IPS DF 4.7 (cell line): ENCODE measurements at regions not wholly inside any gene's neighbourhood (a gene's known extent, or its start where the extent isn't known, plus 50 kb on each side); places are given as distances from the start of the nearest gene placed in this dataset.
"Not testable (repeated sequence)": the region's sequence is repeated elsewhere in the genome, so short reads cannot be mapped to it uniquely, and the experiment has no call there.

ENCODE experiments used
- DNase-seq: peaks from one replicate; pipeline ENCODE4 v3.0.0-alpha.2; 2013; ENCODE audit warnings: low spot score; ENCODE audit errors: extremely low read depth

- no peak for DNase-seq
These were observed 76.1 kb upstream of the USP25 start for GRCh38 chr21:15653710-15654109.

- DNase-seq, result no peak
These were observed 75.6 kb upstream of the USP25 start for GRCh38 chr21:15654171-15654570.

- DNase-seq, result no peak
These were observed 69.9 kb upstream of the USP25 start for GRCh38 chr21:15659753-15660422.

- no peak for DNase-seq
These were observed 69.4 kb upstream of the USP25 start for GRCh38 chr21:15660423-15660804.

GRCh38 chr21:15667010-15667409, 62.8 kb upstream of the USP25 start:
- DNase-seq, result no peak

GRCh38 chr21:15667819-15668218, 62.0 kb upstream of the USP25 start:
- no peak for DNase-seq

GRCh38 chr21:15669247-15669646, 60.5 kb upstream of the USP25 start:
- DNase-seq, result no peak

GRCh38 chr21:15671188-15671587, 58.6 kb upstream of the USP25 start:
- no peak for DNase-seq

GRCh38 chr21:15672578-15672977, 57.2 kb upstream of the USP25 start:
- not testable (repeated sequence) for DNase-seq

GRCh38 chr21:15676935-15677334, 52.8 kb upstream of the USP25 start:
- no peak for DNase-seq

- no peak for DNase-seq
These were observed 50.2 kb upstream of the USP25 start for GRCh38 chr21:15679630-15680029.
